HG03045 (cell line): ENCODE measurements at regions not wholly inside any gene's neighbourhood (a gene's known extent, or its start where the extent isn't known, plus 50 kb on each side); places are given as distances from the start of the nearest gene placed in this dataset.
A peak's percentile ranks its signal among the peaks of the same experiment; 100 is the strongest.
"Not testable (repeated sequence)": the region's sequence is repeated elsewhere in the genome, so short reads cannot be mapped to it uniquely, and the experiment has no call there.

Experiments used
- ATAC-seq: cut with Tn5 transposase; IDR thresholded peaks from one replicate; pipeline ENCODE4 v1.9.1; 2021; ENCODE audit warnings: mild to moderate bottlenecking, moderate library complexity; ENCODE audit not compliant: unreplicated experiment

DNA sequence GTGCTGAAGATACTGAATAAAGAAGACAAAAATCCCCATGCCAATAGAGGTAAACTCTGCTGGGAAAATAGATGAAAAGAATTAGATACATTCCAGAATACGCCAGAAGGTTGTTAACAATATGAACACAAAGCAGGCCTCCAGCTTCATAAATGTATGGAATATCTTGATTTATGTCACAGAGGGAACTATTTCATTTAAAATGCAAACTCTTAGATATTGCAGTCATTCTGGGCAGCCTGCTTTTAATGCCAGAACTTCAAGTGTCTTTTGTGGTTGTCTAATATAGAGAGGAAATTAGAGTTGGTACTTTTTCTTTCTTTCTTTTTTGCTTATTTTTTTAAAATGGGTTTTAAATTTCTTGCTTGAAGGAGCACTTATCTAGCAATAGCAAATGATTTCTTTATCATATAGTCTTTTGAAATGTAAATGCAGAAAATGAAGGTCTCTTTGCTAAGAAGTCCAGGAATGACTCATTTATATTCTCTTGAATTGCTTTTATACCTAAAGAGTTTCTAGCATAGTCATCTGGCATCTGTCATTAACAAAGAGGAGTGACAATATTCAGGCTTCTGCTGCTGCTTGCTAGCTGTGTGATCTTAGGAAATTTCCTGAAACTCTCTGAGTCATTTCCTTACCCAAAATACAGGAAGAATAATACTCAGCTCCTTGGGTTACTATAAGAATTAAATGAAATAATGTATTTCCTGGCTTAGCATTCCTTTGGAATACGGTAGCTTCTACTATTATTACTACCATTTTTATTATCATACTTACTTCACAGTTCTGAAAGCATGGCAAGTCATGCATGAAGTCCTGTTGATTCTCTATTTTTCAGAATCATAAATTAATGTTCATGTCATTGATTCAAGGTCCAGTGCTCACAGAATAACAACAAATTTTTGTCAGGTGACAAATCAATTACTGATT, 527.6 kb downstream of the DIPK2A start:
- no peak for ATAC-seq

DNA sequence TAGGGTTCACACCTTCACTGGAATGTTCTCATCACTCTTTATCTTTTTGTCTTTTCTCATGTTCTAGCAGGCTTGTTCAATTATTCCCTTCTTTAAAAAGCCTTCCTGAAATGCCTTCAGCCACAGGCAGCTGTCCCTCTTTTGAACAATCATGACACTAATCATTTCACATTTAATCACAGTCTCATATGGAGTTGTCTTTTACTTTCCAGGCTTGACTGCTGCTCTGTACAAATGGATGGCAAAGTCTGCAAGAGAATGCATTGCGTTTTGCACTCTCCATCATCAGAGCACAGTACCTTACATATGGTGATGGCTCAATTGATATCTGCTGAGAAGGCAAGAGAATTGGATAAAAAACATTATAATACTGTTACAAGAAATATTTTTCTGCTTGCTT, 529.8 kb downstream of the DIPK2A start:
- ATAC-seq, result no peak

DNA sequence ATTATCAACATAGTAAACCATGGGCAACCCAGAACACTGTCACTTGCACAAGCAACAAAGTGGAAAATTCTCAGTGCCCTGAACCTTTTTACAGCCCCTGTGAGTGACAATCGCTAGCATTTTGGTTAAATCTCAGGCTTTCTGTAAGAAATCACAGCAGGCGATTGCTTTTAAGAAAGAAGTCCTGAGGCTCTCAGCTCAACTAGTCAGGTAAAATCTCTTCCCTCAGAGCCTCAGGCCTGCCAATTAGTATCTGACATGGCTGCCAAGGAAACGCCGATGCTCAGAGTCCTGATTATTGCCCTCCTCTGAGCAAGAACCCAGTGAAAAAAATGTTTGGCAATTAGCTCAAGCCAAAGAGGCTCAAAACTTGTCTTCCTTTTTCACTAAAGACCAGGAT, 530.8 kb downstream of the DIPK2A start:
- no peak for ATAC-seq

DNA sequence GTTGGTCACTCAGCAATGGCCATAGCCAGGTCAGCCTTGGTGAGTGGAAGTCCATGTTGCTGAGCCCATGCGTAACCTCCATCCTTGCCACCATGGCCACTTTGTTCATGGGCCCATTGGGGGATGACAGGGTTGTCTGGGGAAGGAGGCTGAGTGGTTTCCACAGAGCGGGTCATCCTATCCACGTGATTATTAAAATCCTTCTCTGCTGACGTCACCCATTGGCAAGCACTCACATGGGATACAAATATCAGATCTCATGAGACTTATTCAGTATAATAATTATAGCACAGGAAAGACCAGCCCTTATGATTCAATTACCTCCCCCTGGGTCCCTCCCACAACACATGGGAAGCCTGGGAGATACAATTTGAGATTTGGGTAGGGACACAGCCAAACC, 534.8 kb downstream of the DIPK2A start:
- not testable (repeated sequence) for ATAC-seq

DNA sequence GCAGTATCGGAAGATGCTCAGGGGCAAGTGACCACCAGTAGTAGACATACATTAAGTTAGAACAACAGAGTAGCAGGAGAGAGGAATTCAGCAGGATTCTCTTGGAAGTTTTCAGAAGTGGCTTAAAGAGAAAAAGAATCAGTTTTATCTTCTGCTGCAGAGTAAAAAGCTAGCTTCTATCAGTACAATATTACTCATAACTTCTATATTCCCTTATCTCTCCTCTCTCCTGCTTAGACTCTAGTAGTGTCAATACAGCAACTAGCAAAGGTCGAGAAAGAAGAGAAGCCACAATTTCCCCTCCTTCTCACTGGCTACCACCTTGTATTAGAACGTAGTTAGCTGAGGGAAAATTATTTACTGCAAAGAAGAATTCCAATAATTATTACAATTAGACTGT, 539.7 kb downstream of the DIPK2A start:
- no peak for ATAC-seq

DNA sequence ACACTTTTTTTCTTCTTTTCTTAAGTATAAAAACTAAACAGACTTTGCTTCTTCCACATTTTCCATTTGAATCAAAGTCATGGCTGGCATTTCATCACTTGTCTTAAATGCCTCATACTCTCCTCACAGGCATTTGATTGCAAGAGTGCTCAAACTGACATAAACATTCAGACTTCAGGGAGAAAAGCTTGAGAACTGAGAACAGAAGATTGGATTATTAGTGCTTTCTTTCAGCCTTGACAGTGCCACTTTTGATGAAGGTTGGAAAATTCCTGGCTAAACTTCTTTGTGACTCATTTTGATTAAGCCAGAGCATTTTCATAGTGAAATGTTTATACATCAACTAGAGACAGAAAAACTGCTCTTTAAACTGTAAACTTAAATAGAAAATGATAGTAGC, 544.4 kb downstream of the DIPK2A start:
- ATAC-seq, result no peak

DNA sequence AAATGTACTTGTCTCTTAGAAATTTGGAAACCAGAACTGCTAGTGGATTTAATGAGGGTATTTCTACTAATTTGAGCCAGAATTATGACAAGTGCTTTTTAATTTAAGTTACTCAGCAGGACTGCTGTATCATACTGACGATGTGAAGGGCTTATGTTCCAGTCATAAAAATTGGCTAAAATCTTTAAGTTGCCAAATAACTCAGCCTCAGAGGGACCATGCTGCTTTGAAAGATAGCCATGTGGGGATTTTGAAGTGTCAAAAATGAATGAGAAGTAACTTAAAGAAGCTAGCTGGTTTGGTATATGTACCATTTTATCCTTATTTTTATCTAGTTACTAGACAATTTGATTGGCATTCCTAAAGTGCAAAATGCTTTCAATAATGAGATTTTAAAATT, 545.0 kb downstream of the DIPK2A start:
- ATAC-seq, result no peak

DNA sequence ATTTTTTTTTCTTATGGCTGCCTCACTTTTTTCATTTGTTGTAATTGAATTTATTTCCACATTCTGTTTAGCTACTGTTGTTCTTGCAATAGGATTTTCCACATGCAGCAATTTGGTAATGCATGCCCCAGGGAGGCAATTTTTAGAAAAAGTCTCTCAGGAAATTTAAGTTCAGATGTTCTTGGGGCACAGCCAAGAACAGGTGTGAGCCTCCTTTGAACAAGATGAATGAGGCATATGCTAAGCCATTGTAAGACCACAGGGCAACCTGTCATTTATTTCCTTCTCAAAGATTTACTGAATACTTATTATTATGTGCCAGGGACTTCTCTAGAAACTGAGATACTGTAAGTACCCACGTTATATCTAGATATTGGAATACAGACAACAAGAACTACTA, 549.5 kb downstream of the DIPK2A start:
- ATAC-seq, result no peak

DNA sequence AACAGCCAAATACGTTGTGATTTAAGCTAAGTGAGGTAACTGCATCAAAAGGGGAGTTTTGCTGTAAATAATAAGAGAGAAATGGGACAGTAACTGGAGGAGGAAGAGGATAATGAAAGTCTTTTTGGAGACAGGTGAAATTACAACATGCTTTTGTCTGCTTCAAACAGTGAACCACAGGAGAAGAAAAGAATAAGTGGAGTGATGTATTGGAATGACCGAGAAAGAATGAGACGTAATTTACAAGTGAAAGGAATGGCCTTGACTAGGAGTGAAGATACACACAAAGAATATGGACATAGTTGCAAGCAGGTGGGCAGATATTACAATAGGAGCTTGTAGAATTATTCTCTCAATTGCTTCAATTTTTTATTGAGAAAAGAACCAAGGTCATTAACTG, 550.8 kb downstream of the DIPK2A start:
- ATAC-seq, result no peak

DNA sequence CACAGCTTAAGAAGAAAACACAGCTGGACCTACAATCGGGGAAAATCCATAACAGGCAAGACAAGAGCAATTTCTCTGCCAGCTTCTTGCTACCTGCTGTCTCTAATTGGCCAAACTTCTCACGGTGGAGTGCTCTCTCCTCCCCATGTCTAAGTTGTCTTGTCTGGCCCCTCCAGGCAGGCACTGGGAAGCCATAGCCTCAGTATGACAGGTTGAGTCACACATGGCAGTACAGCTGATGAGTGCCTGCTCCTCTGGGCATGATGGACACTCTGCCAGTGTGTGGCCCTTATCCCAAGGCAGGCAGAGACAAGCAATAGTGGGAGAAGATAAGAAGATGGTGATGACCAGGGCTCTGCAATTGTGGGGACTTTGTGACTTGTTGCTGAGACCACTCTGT, 551.8 kb downstream of the DIPK2A start:
- no peak for ATAC-seq

DNA sequence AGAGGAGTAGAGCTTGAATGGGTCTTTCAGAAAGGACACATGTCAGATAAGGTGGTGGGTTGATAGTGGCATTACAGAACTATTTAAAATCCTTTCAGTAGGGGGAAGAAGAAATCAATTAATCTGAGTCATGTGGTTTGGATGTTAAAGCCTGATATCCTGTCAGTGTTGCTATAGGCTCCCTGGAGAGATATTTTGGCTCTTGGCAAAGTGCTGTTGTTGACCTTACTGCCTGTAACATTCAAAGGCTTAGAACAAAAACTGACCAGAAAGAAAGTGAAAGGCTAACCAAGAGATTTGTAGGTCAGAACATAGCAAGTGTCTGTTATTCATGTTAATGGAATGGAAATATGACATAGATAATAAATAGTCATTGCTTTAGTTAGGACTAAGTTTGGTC, 552.9 kb downstream of the DIPK2A start:
- no peak for ATAC-seq

DNA sequence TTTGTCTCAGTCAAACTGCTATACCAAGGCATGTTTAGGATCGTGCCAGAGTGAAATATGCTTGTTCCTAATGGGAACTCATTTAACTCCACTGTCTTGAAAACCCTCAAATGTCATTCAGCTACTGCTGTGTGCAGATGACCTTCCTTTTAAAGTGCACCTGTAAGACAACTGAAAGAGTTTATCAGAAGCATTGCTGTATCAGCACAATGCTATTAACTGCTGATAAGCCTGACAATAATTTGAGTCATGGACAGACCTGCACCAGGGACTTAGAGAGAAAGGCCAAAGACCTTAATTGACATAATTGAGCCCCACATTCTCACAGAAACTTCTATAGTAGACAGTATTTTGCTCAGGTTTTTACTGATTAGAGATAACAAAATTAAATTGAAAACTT, 557.9 kb downstream of the DIPK2A start:
- ATAC-seq, result no peak

DNA sequence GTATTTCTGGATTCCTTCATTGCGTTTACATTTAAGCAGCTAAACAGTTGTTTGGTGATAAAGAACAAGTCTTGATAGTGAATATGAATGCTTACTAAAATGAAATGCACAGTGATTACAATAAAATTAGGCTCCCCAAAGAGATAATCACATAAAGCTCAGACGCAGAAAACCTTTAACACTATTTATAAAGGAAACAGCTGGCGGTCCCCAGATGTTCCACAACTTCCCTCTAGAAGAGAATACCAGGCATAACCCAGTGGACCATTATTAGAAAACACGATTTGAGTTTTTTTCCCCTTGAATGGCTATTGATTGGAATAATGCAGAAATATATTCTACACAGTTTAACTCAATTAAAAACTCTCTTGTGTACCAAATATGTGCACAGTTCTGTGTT, 573.2 kb downstream of the DIPK2A start:
- no peak for ATAC-seq

DNA sequence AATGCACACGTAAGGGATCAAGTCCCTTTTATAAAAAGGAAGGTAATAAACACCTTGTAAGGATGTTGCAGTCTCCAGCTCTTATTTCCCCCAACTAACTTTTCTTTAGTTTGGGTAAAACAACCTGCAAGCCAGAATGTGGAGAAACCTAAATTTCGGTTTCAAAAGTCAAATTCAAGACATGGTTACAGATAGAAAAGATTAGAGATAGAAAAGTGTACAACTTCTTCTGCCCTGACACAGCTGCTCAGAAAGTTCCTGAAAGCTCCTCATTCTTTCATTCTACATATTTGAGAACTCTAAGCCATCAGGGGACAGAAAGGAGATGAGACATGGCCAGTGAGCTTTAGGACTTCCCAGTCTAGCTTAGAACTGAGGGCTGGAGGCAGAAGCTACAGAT, 574.9 kb downstream of the DIPK2A start:
- no peak for ATAC-seq

DNA sequence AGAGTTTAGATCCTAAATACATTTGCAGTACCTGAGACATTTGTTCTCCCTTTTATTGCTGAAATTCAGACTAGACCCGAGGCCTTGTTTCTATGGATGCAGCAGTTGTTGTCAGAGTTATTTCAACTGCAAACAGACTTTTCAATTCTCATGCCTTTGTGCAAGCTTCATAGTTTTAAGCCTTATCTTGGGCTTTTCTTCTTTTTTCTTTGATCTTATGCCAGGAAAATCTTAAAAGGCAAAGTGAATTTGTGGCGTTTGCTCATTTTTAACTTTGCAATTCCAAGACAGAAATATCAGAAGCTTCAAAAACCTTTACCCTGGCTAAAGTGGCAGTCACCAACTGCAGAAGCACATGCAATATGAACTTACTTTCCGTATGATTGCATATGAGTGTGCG, 576.7 kb downstream of the DIPK2A start:
- ATAC-seq, result no peak

DNA sequence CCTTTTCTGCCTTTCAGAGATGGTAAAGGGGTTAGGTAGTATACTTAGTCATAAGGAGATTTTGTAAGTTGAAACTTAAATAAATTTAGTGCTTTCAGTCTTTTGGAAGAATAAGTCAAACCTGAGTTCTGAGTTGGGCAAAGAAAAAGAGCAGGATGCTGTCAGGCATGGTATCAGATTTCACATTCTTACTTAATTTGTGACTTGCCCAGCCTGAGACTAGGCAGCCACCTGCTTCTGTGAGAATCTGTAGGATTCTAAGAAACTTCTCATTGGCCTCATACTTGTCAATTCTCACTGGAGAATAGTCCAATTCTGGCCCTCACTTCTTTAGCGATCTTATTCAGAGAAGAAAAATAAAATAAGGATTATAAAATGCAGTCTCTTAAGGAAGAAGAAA, 577.5 kb downstream of the DIPK2A start:
- ATAC-seq, result no peak

DNA sequence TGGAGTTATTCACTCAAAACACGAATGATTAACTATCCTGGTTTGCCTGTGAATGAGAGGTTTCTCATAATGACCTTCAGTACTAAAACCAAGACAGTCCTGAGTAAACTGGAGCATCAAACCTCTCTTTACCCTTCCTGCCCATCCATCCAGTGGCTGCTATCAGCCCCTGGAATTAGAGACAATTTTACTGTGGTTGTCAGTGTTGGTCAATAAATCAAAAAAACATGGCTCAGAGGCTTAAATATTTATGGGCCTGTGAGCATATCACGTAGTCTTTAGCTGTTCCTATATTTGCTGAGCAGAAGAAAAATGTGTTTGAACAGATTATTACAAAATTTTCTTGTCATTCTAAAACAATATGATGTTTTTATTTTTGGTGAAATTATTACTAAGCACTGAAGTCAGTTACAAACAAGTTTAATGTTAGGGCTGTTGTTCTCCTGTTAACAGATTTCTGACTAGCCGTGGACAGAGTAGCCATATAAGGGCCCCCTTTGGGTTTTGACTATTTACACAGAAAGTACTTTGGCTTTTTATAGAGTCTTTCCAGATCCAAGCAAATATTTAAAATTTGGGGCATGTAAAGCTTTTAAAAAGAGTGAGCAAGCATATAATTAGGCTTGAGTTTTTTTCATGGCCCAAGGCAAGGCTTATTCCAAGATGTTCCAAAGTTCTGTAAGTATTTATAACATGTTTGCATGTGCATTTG, 580.9 kb downstream of the DIPK2A start:
- ATAC-seq, result no peak

DNA sequence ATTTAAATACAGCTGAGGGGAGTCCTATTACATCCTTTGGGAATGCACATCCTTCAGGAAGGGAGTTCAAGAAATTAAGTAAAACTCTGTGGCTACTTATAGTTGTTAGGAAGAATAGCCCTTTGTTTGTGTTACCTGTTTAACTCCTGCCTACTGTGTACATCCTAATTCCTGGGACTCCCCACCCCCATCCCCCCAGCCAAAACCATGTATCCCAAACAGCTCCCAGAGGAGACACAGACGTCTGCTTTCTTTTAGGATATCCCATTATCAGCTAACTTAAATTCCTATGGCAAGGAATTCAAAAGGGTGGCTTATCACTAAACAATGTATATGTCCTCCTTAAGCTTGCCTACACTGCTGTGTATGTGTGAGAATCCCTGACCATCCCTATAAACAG, 581.7 kb downstream of the DIPK2A start:
- no peak for ATAC-seq

DNA sequence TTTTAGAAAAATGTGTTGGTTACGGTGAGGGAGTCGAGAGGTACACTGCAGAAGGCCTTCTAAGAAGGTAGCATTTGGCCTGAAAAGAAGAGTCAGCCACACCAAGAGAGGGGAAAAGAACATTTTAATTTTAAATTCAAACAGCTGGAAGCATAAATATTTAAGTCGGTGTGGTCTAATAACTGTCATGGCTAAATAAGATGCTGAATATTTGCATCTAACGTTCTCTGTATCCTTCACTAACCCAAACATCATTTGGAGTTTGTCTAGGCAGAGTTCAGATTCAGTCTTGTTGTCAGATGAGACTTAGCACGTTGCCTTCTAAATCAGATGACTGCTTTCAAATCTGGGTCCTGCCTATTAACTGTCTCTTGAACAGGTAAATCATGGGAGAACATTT, 583.3 kb downstream of the DIPK2A start:
- no peak for ATAC-seq

DNA sequence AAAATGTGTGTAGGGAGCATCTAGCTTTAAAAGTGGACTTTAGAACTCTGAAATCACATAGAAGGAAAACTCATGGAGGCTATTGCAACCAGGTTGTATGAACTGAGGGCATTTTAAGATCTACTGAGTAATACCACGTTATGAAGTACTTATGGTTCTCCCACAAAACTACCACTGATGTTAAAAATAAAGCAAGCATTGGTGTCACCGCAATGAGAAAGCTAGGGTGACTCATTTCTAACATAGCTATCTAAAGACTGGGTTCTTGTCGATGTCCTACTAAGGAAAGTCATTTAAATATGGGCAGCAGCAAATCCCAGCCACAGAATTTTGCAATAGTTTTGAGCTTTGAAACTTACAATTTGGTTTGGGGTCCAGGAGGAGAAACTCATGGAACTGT, 584.8 kb downstream of the DIPK2A start:
- peak; percentile 77 for ATAC-seq

DNA sequence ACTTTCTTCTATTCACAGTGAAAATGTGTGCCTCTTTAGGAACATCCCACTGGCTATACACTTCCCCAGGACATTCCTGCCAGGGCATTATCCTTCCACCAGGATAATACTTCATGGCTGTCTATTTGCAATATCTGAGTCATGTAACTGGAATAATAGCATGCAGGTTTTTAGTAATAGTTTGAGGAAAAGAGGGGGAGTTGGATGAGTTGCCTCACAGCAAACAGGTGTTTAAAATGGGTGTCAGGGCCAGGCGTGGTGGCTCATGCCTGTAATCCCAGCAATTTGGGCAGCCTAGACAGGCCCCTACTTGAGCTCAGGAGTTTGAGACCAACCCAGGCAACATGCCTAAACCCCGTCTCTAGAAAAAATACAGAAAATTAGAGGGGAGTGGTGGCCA, 585.9 kb downstream of the DIPK2A start:
- no peak for ATAC-seq

DNA sequence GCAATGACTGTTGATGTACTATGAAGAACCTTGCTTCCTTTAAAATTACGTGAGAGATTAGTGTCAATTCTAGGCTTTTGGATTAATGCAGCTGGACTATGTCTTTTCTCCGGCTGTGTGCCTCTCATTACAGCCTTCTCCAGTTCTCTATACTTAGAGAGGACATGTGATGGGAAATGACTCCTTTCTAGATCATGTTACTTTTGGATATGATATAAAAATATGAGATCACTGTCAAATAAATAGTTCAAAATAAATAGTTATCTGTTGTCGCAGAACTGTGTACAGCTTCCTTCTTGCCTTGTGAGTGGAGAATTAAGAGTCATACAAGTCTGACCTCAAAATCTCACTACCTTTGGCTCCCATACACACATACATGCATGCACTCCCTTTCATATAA, 592.4 kb downstream of the DIPK2A start:
- ATAC-seq, result no peak
